Astrocyte of the spinal cord (primary cell): ENCODE measurements at regions not wholly inside any gene's neighbourhood (a gene's known extent, or its start where the extent isn't known, plus 50 kb on each side); places are given as distances from the start of the nearest gene placed in this dataset.

ENCODE experiments used
- DNase-seq: peaks from one replicate; pipeline ENCODE4 v3.0.0; 2011; ENCODE audit warnings: low read depth, low spot score
- H3K4me3 ChIP-seq: 2 replicates; pipeline ENCODE4 v1.5.1; 2011; ENCODE audit warnings: low read depth, mild to moderate bottlenecking, low read length, moderate library complexity
- in situ Hi-C: cut with HindIII; loops from 2 replicates; pipeline ENCODE4 v1.10.0; 2017; ENCODE audit warnings: low sequenced_read_pairs
- TF ChIP-seq, protein P1 (sequence below): IDR thresholded peaks from 2 replicates; pipeline ENCODE4 v1.5.1; 2012; ENCODE audit warnings: low read depth, mild to moderate bottlenecking, low read length, inconsistent platforms

- no peak overlapping the region for H3K4me3 ChIP-seq
- TF ChIP-seq, protein P1, sequence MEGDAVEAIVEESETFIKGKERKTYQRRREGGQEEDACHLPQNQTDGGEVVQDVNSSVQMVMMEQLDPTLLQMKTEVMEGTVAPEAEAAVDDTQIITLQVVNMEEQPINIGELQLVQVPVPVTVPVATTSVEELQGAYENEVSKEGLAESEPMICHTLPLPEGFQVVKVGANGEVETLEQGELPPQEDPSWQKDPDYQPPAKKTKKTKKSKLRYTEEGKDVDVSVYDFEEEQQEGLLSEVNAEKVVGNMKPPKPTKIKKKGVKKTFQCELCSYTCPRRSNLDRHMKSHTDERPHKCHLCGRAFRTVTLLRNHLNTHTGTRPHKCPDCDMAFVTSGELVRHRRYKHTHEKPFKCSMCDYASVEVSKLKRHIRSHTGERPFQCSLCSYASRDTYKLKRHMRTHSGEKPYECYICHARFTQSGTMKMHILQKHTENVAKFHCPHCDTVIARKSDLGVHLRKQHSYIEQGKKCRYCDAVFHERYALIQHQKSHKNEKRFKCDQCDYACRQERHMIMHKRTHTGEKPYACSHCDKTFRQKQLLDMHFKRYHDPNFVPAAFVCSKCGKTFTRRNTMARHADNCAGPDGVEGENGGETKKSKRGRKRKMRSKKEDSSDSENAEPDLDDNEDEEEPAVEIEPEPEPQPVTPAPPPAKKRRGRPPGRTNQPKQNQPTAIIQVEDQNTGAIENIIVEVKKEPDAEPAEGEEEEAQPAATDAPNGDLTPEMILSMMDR = no peak
- in situ Hi-C loops = no loop called here
- no peak for DNase-seq
Observed at GRCh38 chr1:5238351-5239130, 584.1 kb downstream of the AJAP1 start.

DNA sequence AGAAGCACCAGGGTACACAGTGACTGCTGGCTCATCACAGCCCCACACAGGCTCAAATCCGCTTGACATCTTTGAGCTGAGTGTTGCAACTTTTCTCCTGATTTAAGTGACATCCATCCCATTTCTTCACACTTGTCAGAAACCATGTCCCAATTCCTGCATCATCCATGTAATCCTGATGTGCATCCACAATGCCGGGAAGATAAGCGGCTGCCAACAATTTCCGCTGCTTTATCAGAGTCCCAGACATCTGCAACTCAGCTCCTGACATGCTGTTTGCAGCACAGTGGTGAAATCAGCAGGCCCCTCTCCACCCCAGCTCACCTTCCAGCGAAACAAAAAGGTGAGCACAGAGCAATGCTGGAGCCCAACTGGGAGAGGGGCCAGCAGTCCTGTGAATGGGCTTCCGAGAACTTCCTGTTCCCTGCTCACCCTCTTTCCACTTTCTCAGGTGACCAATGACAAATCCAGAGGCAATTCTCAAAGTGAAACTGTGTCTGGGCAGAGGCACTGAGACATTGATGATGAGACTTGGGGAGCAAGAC lies 581.0 kb downstream of the AJAP1 start:
- TF ChIP-seq, protein P1 = no peak
- DNase-seq = no peak
- in situ Hi-C loops = no loop called here
- no peak overlapping the region for H3K4me3 ChIP-seq

DNA sequence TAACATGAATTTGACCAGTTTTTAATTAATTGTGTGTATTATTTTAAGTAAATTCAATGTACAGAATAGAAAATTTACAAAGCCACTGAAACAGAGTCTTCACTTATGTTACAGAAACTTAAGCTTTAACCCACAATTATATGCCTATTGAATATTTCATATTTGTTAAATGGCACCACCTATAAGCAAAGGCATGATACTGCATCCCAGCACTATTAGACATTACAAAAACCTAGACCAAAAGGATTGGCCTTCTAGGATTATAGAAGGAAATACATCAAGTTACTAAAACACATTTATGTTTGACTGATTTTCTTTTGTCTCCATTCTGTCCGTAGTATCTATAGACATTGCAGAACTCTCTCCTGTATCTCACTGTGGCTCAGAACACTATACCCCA lies 578.1 kb downstream of the AJAP1 start:
- H3K4me3 ChIP-seq = no peak overlapping the region
- in situ Hi-C loops = no loop called here
- TF ChIP-seq, protein P1 = no peak
- DNase-seq = no peak

- no peak for DNase-seq
- in situ Hi-C loops = no loop called here
- no peak overlapping the region for H3K4me3 ChIP-seq
- TF ChIP-seq, protein P1 = no peak
Observed at GRCh38 chr1:5231541-5232315, 577.3 kb downstream of the AJAP1 start.

DNA sequence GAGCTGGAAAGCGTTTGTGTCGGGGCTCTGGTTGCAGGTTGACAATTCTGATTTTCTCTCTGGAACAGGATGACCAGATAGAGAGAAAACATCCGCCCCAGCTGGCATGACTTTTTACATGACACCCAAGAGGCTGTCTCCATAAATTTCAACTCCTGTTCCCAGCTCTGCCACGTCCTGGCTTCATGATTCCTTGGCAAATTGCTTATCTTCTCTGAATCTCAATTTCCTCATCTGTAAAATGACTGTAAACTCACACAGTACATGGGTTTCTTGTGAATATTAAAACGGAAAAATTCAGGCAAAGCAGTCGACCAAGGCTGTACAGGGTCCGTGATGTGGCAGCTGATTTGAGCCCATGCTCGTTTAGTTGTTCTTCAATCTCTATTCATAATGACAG lies 572.7 kb downstream of the AJAP1 start:
- TF ChIP-seq, protein P1 = no peak
- in situ Hi-C loops = no loop called here
- DNase-seq = no peak
- no peak overlapping the region for H3K4me3 ChIP-seq

GRCh38 chr1:5225707-5226704 lies 571.6 kb downstream of the AJAP1 start:
- in situ Hi-C loops = no loop called here
- DNase-seq = no peak
- TF ChIP-seq, protein P1 = no peak
- H3K4me3 ChIP-seq = no peak overlapping the region
